ENCODE measurements at regions not wholly inside any gene's neighbourhood (a gene's known extent, or its start where the extent isn't known, plus 50 kb on each side); places are given as distances from the start of the nearest gene placed in this dataset.

GRCh38 chr4:141884070-141884469, 247.7 kb downstream of the IL15 start:
- TF ChIP-seq CTCF (IDR thresholded peaks at IDR 0.05) = no peak
- TF ChIP-seq EZH2 (IDR thresholded peaks at IDR 0.05) = no peak
